ENCODE measurements at regions not wholly inside any gene's neighbourhood (a gene's known extent, or its start where the extent isn't known, plus 50 kb on each side); places are given as distances from the start of the nearest gene placed in this dataset.
"Not testable (repeated sequence)": the region's sequence is repeated elsewhere in the genome, so short reads cannot be mapped to it uniquely, and the experiment has no call there.

- Mint-ChIP-seq H3K9me3 (peaks cover 40% of the 10 kb centered on the region), H3K36me3 (ENCODE audit: low read depth) (no peaks in the 10 kb centered on the region), H3K4me3 (no peak overlapping the region)
These were observed 546.3 kb downstream of the MAGEB5 start for GRCh38 chrX:26762253-26762652.

GRCh38 chrX:26755760-26756159, 539.8 kb downstream of the MAGEB5 start:
- not testable (repeated sequence) for H3K4me1 ChIP-seq (ENCODE audit: control insufficient read depth, insufficient read depth, low read length); H3K27me3 ChIP-seq (ENCODE audit: control insufficient read depth, insufficient read depth, low read length, poor library complexity, severe bottlenecking); H3K27ac Mint-ChIP-seq; H3K4me3 Mint-ChIP-seq; H3K36me3 ChIP-seq (ENCODE audit: control insufficient read depth, insufficient read depth, low read length); H3K27me3 Mint-ChIP-seq (ENCODE audit: insufficient read depth); H3K9ac ChIP-seq (ENCODE audit: extremely low read depth, low read length, poor library complexity, severe bottlenecking); H3K4me1 Mint-ChIP-seq; H3K4me3 ChIP-seq (ENCODE audit: low read length); H3K36me3 Mint-ChIP-seq (ENCODE audit: low read depth); H3K27ac ChIP-seq (ENCODE audit: low read depth, low read length); H3K9me3 ChIP-seq (ENCODE audit: control insufficient read depth, low read length); DNase-seq
- WGBS, 2 experiments (ENCODE audit: insufficient coverage in 1 of 2, insufficient read length in 1 of 2), result 92% methylated on average over 13 of the region's 13 CpGs; no CpG with 5 or more reads in 1 of the 2 experiments
- H3K9me3 Mint-ChIP-seq, result peaks cover 57% of the 10 kb centered on the region

More at GRCh38 chrX:26762253-26762652, 546.3 kb downstream of the MAGEB5 start:
- Histone ChIP-seq H3K9ac (ENCODE audit: extremely low read depth, low read length, poor library complexity, severe bottlenecking) (no peak overlapping the region), H3K4me1 (ENCODE audit: control insufficient read depth, insufficient read depth, low read length) (no peaks in the 10 kb centered on the region), H3K36me3 (ENCODE audit: control insufficient read depth, insufficient read depth, low read length) (no peaks in the 10 kb centered on the region), H3K27ac (ENCODE audit: low read depth, low read length) (no peak overlapping the region), H3K4me3 (ENCODE audit: low read length) (no peak overlapping the region), H3K27me3 (ENCODE audit: control insufficient read depth, insufficient read depth, low read length, poor library complexity, severe bottlenecking) (no peaks in the 10 kb centered on the region), H3K9me3 (ENCODE audit: control insufficient read depth, low read length) (peaks cover 9% of the 10 kb centered on the region)
- Mint-ChIP-seq H3K4me1 (no peaks in the 10 kb centered on the region), H3K27me3 (ENCODE audit: insufficient read depth) (no peaks in the 10 kb centered on the region), H3K27ac (no peak overlapping the region)
- WGBS, 2 experiments (ENCODE audit: insufficient coverage in 1 of 2, insufficient read length in 1 of 2), result no CpG with 5 or more reads among the region's 2 CpGs
- no peak for DNase-seq
- no peak for TF ChIP-seq CTCF (conservative IDR thresholded peaks at IDR 0.05)

GRCh38 chrX:26747877-26748276, 531.9 kb downstream of the MAGEB5 start:
- no peak overlapping the region for H3K4me3 Mint-ChIP-seq
- no peaks in the 10 kb centered on the region for H3K4me1 ChIP-seq (ENCODE audit: control insufficient read depth, insufficient read depth, low read length)
- no peak overlapping the region for H3K27ac ChIP-seq (ENCODE audit: low read depth, low read length)
- DNase-seq, result no peak
- H3K27ac Mint-ChIP-seq, result no peak overlapping the region
- H3K36me3 Mint-ChIP-seq (ENCODE audit: low read depth), result no peaks in the 10 kb centered on the region
- WGBS, 2 experiments (ENCODE audit: insufficient coverage in 1 of 2, insufficient read length in 1 of 2), result 95% methylated on average over 12 of the region's 12 CpGs; no CpG with 5 or more reads in 1 of the 2 experiments
- peaks cover 38% of the 10 kb centered on the region for H3K9me3 Mint-ChIP-seq
- H3K27me3 Mint-ChIP-seq (ENCODE audit: insufficient read depth), result peaks cover 2% of the 10 kb centered on the region
- no peaks in the 10 kb centered on the region for H3K36me3 ChIP-seq (ENCODE audit: control insufficient read depth, insufficient read depth, low read length)
- no peak overlapping the region for H3K4me3 ChIP-seq (ENCODE audit: low read length)
- no peak overlapping the region for H3K9ac ChIP-seq (ENCODE audit: extremely low read depth, low read length, poor library complexity, severe bottlenecking)
- no peak for TF ChIP-seq CTCF (conservative IDR thresholded peaks at IDR 0.05)
- H3K9me3 ChIP-seq (ENCODE audit: control insufficient read depth, low read length), result no peaks in the 10 kb centered on the region
- no peaks in the 10 kb centered on the region for H3K4me1 Mint-ChIP-seq
- no peaks in the 10 kb centered on the region for H3K27me3 ChIP-seq (ENCODE audit: control insufficient read depth, insufficient read depth, low read length, poor library complexity, severe bottlenecking)

Data from endodermal cell (in vitro differentiated cells).